H9 (cell line): ENCODE measurements at regions not wholly inside any gene's neighbourhood (a gene's known extent, or its start where the extent isn't known, plus 50 kb on each side); places are given as distances from the start of the nearest gene placed in this dataset.

ENCODE experiments used
- DNase-seq: peaks from one replicate; pipeline ENCODE4 v3.0.0-alpha.2; 2017
- H2AFZ ChIP-seq: one replicate; pipeline ENCODE4 v1.6.1; 2013; ENCODE audit warnings: mild to moderate bottlenecking, low read length, control low read depth, moderate library complexity
- H2AK5ac ChIP-seq: 2 replicates; pipeline ENCODE4 v1.6.1; 2013; ENCODE audit warnings: low read length, control low read depth, mixed read lengths; ENCODE audit not compliant: insufficient read length
- H2BK120ac ChIP-seq: one replicate; pipeline ENCODE4 v1.6.1; 2013; ENCODE audit warnings: low read depth, mild to moderate bottlenecking, low read length, control low read depth, inconsistent platforms; ENCODE audit not compliant: poor library complexity, severe bottlenecking
- H2BK12ac ChIP-seq: 2 replicates; pipeline ENCODE4 v1.6.1; 2013; ENCODE audit warnings: low read length, control low read depth, mixed read lengths, low read depth; ENCODE audit not compliant: insufficient read length
- H2BK15ac ChIP-seq: 2 replicates; pipeline ENCODE4 v1.6.1; 2013; ENCODE audit warnings: low read depth, low read length, control low read depth
- H2BK20ac ChIP-seq: one replicate; pipeline ENCODE4 v1.6.1; 2013; ENCODE audit warnings: low read depth, mild to moderate bottlenecking, low read length, control low read depth, inconsistent platforms; ENCODE audit not compliant: poor library complexity, severe bottlenecking
- H2BK5ac ChIP-seq: 2 replicates; pipeline ENCODE4 v1.6.1; 2013; ENCODE audit warnings: low read length, control low read depth, mixed read lengths; ENCODE audit not compliant: insufficient read length
- H3K14ac ChIP-seq: 2 replicates; pipeline ENCODE4 v1.6.1; 2013; ENCODE audit warnings: low read length, control low read depth; ENCODE audit not compliant: insufficient read depth
- H3K18ac ChIP-seq: 2 replicates; pipeline ENCODE4 v1.6.1; 2013; ENCODE audit warnings: low read depth, mild to moderate bottlenecking, mixed read lengths, low read length, control low read depth; ENCODE audit not compliant: insufficient read length
- H3K23ac ChIP-seq: 2 replicates; pipeline ENCODE4 v1.6.1; 2013; ENCODE audit warnings: low read length, control low read depth, mixed read lengths, low read depth; ENCODE audit not compliant: insufficient read length
- H3K23me2 ChIP-seq: 2 replicates; pipeline ENCODE4 v1.6.1; 2013; ENCODE audit warnings: low read depth, mild to moderate bottlenecking, mixed read lengths, low read length, control low read depth; ENCODE audit not compliant: insufficient read length, poor library complexity, severe bottlenecking
- H3K27ac ChIP-seq: 2 replicates; pipeline ENCODE4 v1.5.1; 2013; ENCODE audit warnings: low read length, control low read depth, mixed read lengths, low read depth; ENCODE audit not compliant: insufficient read length
- H3K27me3 ChIP-seq: 2 replicates; pipeline ENCODE4 v1.6.1; 2013; ENCODE audit warnings: low read length, control low read depth, inconsistent platforms; ENCODE audit not compliant: insufficient read depth
- H3K4ac ChIP-seq: 2 replicates; pipeline ENCODE4 v1.6.1; 2013; ENCODE audit warnings: low read depth, mild to moderate bottlenecking, control low read depth, inconsistent platforms, low read length, moderate library complexity
- H3K4me1 ChIP-seq: 2 replicates; pipeline ENCODE4 v1.6.1; 2013; ENCODE audit warnings: low read length, control low read depth, inconsistent platforms; ENCODE audit not compliant: insufficient read depth
- H3K4me2 ChIP-seq: 2 replicates; pipeline ENCODE4 v1.6.1; 2013; ENCODE audit warnings: low read length, control low read depth, mixed read lengths; ENCODE audit not compliant: insufficient read length, insufficient read depth
- H3K56ac ChIP-seq: 2 replicates; pipeline ENCODE4 v1.6.1; 2013; ENCODE audit warnings: low read depth, mild to moderate bottlenecking, mixed read lengths, low read length, control low read depth; ENCODE audit not compliant: insufficient read length
- H3K79me1 ChIP-seq: 2 replicates; pipeline ENCODE4 v1.6.1; 2013; ENCODE audit warnings: low read depth, mild to moderate bottlenecking, moderate library complexity, low read length, control low read depth, inconsistent platforms; ENCODE audit not compliant: insufficient read depth, poor library complexity, severe bottlenecking
- H3K79me2 ChIP-seq: 2 replicates; pipeline ENCODE4 v1.6.1; 2013; ENCODE audit warnings: low read length, control low read depth, inconsistent platforms; ENCODE audit not compliant: insufficient read depth
- H3K9ac ChIP-seq: 2 replicates; pipeline ENCODE4 v1.6.1; 2013; ENCODE audit warnings: low read length, control low read depth, mixed read lengths; ENCODE audit not compliant: insufficient read length; ENCODE audit errors: extremely low read depth
- H3K9me3 ChIP-seq: one replicate; pipeline ENCODE4 v1.6.1; 2013; ENCODE audit warnings: low read depth, low read length, inconsistent platforms; ENCODE audit not compliant: control insufficient read depth
- H3T11ph ChIP-seq: one replicate; pipeline ENCODE4 v1.6.1; 2013; ENCODE audit warnings: mild to moderate bottlenecking, low read length, control low read depth, inconsistent platforms
- H4K20me1 ChIP-seq: one replicate; pipeline ENCODE4 v1.6.1; 2013; ENCODE audit not compliant: control insufficient read depth, insufficient read length, insufficient read depth
- H4K5ac ChIP-seq: 2 replicates; pipeline ENCODE4 v1.6.1; 2013; ENCODE audit warnings: low read depth, mild to moderate bottlenecking, mixed read lengths, low read length, control low read depth; ENCODE audit not compliant: insufficient read length
- H4K8ac ChIP-seq: replicated peaks from 2 replicates; pipeline ENCODE4 v1.6.1; 2013; ENCODE audit warnings: low read length, control low read depth, mixed read lengths, low read depth; ENCODE audit not compliant: insufficient read length
- H4K91ac ChIP-seq: 2 replicates; pipeline ENCODE4 v1.6.1; 2013; ENCODE audit warnings: low read depth, mild to moderate bottlenecking, moderate library complexity, mixed read lengths, low read length, control low read depth; ENCODE audit not compliant: insufficient read length
- H3K27ac Mint-ChIP-seq, 3 experiments: 2 replicates in 2 of 3; 3 replicates in 1 of 3; pipeline ENCODE4 v1.8.0; 2020 to 2021; ENCODE audit warnings: mixed read lengths in 3 of 3, mild to moderate bottlenecking in 1 of 3, moderate library complexity in 1 of 3
- H3K27me3 Mint-ChIP-seq: 2 replicates; pipeline ENCODE4 v1.8.0; 2021; ENCODE audit warnings: low read depth, mild to moderate bottlenecking, moderate library complexity, mixed read lengths
- H3K36me3 Mint-ChIP-seq, 3 experiments: 2 replicates in 2 of 3; 3 replicates in 1 of 3; pipeline ENCODE4 v1.8.0; 2020 to 2021; ENCODE audit warnings: low read depth in 3 of 3, mixed read lengths in 3 of 3; ENCODE audit not compliant: insufficient read depth in 1 of 3
- H3K4me1 Mint-ChIP-seq, 2 experiments: 2 replicates each; pipeline ENCODE4 v1.8.0; 2020; ENCODE audit warnings: mixed read lengths in 2 of 2
- H3K4me3 Mint-ChIP-seq, 2 experiments: 2 replicates in 1 of 2; 3 replicates in 1 of 2; pipeline ENCODE4 v1.8.0; 2020 to 2021; ENCODE audit warnings: mild to moderate bottlenecking in 2 of 2, mixed read lengths in 2 of 2, moderate library complexity in 1 of 2
- H3K9me3 Mint-ChIP-seq, 2 experiments: 2 replicates in 1 of 2; 3 replicates in 1 of 2; pipeline ENCODE4 v1.8.0; 2020; ENCODE audit warnings: mild to moderate bottlenecking in 2 of 2, mixed read lengths in 2 of 2, moderate library complexity in 1 of 2
- CTCF ChIP-seq: fragments of 200-600 bp; sonication (generic); conservative IDR thresholded peaks from 3 replicates; pipeline ENCODE4 v1.8.0; 2021; ENCODE audit warnings: antibody characterized with exemption, mild to moderate bottlenecking
- WGBS: extraction: QIAGEN DNeasy Blood & Tissue Kit; methylation state at CpG from one replicate; pipeline ENCODE4 v1.1.7; 2013; ENCODE audit warnings: missing lambda C conversion rate, low lambda C conversion rate, mixed read lengths; ENCODE audit not compliant: insufficient read length; ENCODE audit errors: extremely low coverage; 5-methylcytosine and 5-hydroxymethylcytosine counted together

- Histone ChIP-seq H2BK15ac (no peak overlapping the region), H3K4me1 (peaks cover 2% of the 10 kb centered on the region; the same call in 1 of the 2 replicates), H2BK12ac (no peak overlapping the region), H2BK20ac (no peak overlapping the region), H3K23ac (no peak overlapping the region), H3K4ac (no peak overlapping the region), H4K20me1 (no peaks in the 10 kb centered on the region), H4K91ac (no peak overlapping the region), H3K23me2 (no peaks in the 10 kb centered on the region), H3K79me2 (no peaks in the 10 kb centered on the region), H3K18ac (no peak overlapping the region), H3K9ac (no peak overlapping the region), H3K4me2 (no peak overlapping the region), H3K14ac (no peak overlapping the region), H4K5ac (no peak overlapping the region), H3K9me3 (no peaks in the 10 kb centered on the region), H3K27me3 (no peaks in the 10 kb centered on the region), H3K79me1 (no peaks in the 10 kb centered on the region), H4K8ac (no peak overlapping the region), H2AFZ (no peak overlapping the region), H2BK120ac (no peak overlapping the region), H3T11ph (no peak overlapping the region), H2BK5ac (no peak overlapping the region), H3K56ac (no peak overlapping the region), H2AK5ac (no peak overlapping the region), H3K27ac (no peak overlapping the region)
- no peak overlapping the region for H3K27ac Mint-ChIP-seq
- no peak overlapping the region for H3K4me3 Mint-ChIP-seq
- no peaks in the 10 kb centered on the region for H3K27me3 Mint-ChIP-seq
- no peak for DNase-seq
- peaks cover 28 to 32% of the 10 kb centered on the region in 2 experiments for H3K4me1 Mint-ChIP-seq
- no CpG with 5 or more reads among the region's 6 CpGs for WGBS
- peaks cover 0 to 4% (median 0%) of the 10 kb centered on the region in 3 experiments; a peak in 1 of 7 replicates for H3K36me3 Mint-ChIP-seq
- H3K9me3 Mint-ChIP-seq, result peaks cover 0 to 8% of the 10 kb centered on the region in 2 experiments; a peak in 1 of 5 replicates
- no peak for TF ChIP-seq CTCF
Observed at GRCh38 chr6:98484696-98485095, 349.7 kb upstream of the POU3F2 start.
